ENCODE measurements at regions not wholly inside any gene's neighbourhood (a gene's known extent, or its start where the extent isn't known, plus 50 kb on each side); places are given as distances from the start of the nearest gene placed in this dataset.

DNA sequence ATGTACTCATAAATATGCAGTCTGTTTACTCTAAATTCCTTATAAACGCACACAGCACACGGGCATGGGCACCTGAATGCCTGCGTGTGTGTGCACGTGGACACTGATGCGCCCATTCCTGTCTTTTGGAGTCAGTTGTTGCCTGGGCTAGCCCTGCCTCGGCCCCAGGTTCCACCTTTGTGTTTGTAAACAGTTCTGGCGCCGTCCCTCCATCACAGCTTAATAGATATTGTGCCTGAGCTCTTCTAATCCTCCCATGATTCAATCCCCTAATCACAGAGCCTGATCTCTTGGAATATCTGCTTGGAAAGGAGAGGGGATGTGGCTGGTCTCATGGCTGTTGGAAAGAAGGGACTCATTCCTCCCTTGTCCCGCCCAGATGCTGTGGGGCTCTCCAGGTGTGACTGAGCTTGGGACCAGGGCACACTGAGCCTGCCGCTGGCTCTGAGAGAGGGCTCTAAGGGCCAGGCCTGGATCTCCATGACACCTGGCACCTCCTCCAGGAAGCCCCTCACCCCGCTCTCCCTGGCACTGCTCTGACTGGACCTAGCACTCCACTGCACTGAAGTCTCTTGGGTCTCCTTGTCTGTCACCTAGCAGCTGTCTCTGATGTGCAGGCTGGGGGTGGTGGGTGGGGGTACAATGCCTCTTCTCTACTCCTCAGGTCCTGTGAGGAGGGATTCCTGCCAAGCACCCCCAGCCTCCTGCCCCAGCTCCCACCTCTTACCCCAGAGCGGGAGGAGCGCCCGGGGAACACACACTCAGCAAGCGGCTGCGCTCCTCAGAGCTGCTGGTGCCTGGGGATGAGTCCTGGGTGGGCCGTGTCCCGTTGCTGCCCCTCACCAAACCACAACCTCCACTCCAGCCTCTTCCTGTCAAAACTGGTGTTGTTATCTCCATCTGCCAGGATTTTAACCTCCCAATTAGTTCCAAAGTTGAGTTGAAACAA lies 181.3 kb downstream of the INHBB start:
- ChIA-PET CTCF (no interaction called here), POLR2A (no interaction called here)

More for the DNA sequence above, 181.3 kb downstream of the INHBB start:
- H3K27ac ChIP-seq (ENCODE audit: low read length in 2 of 2), result no peak overlapping the region
- no peak overlapping the region for H3K4me2 ChIP-seq (replicated peaks; ENCODE audit: low read depth, low read length, poor library complexity, severe bottlenecking)
- ATAC-seq (ENCODE audit: low read depth), result no peak
- intact Hi-C loops (cut with micrococcal nuclease), result no loop called here
- H2AFZ ChIP-seq (ENCODE audit: insufficient read depth, low read depth, low read length, poor library complexity, severe bottlenecking), result no peak overlapping the region
- no peaks in the 10 kb centered on the region for H3K4me1 Mint-ChIP-seq
- no peaks in the 10 kb centered on the region for H3K36me3 ChIP-seq (replicated peaks in 1 of 2; ENCODE audit: control extremely low read depth in 1 of 2, control insufficient read depth in 1 of 2, extremely low read depth in 1 of 2, insufficient read depth in 2 of 2, low read length in 1 of 2)
- DNase-seq, result no peak
- H3K4me3 ChIP-seq (ENCODE audit: control extremely low read depth in 1 of 5, extremely low read depth in 1 of 5, insufficient read depth in 1 of 5, low read depth in 2 of 5, low read length in 4 of 5), result no peak overlapping the region
- H3K4me1 ChIP-seq (ENCODE audit: control insufficient read depth in 2 of 2, insufficient read depth in 2 of 2, low read length in 2 of 2), result no peaks in the 10 kb centered on the region
- no peak for TF ChIP-seq EZH2 (IDR thresholded peaks at IDR 0.05; ENCODE audit: borderline replicate concordance, insufficient read depth, low read depth, low read length, poor library complexity, severe bottlenecking)
- no peak for TF ChIP-seq CTCF (IDR thresholded peaks at IDR 0.05)
- no peaks in the 10 kb centered on the region for H3K27me3 ChIP-seq (replicated peaks in 1 of 4; ENCODE audit: control extremely low read depth in 1 of 4, control insufficient read depth in 3 of 4, insufficient read depth in 4 of 4, low read length in 3 of 4)
- H3K9ac ChIP-seq (ENCODE audit: low read length), result no peak overlapping the region
- no peak overlapping the region for H3K4me3 Mint-ChIP-seq
- H3K27ac Mint-ChIP-seq, result no peak overlapping the region
- WGBS (ENCODE audit: insufficient coverage), result 88% methylated on average over 8 of the region's 18 CpGs
- H3K27me3 Mint-ChIP-seq, result peaks cover 19% of the 10 kb centered on the region
- H3K9me3 Mint-ChIP-seq (ENCODE audit: insufficient read depth), result no peaks in the 10 kb centered on the region
- H3K79me2 ChIP-seq (ENCODE audit: control insufficient read depth, insufficient read depth, low read length), result no peaks in the 10 kb centered on the region
- no peaks in the 10 kb centered on the region for H4K20me1 ChIP-seq (ENCODE audit: control insufficient read depth, insufficient read depth, low read length, poor library complexity, severe bottlenecking)
- H3K9me3 ChIP-seq (ENCODE audit: control extremely low read depth in 1 of 3, control insufficient read depth in 2 of 3, insufficient read depth in 1 of 3, low read length in 2 of 3), result peaks cover 0 to 23% (median 0%) of the 10 kb centered on the region in 3 donors

All from B cell (primary cell).